ENCODE measurements at regions not wholly inside any gene's neighbourhood (a gene's known extent, or its start where the extent isn't known, plus 50 kb on each side); places are given as distances from the start of the nearest gene placed in this dataset.
"Not testable (repeated sequence)": the region's sequence is repeated elsewhere in the genome, so short reads cannot be mapped to it uniquely, and the experiment has no call there.

- no peak for TF ChIP-seq CTCF (IDR thresholded peaks at IDR 0.05)
- Histone ChIP-seq H3K27me3 (no peaks in the 10 kb centered on the region), H3K9me3 (peaks cover under 1 to 3% of the 10 kb centered on the region in 2 donors), H3K36me3 (no peaks in the 10 kb centered on the region), H3K4me1 (no peaks in the 10 kb centered on the region), H3K4me3 (no peak overlapping the region), H3K27ac (no peak overlapping the region)
- no peak for DNase-seq (ENCODE audit: low spot score)
These were observed 245.0 kb downstream of the ADCYAP1 start for GRCh38 chr18:1149709-1150108.

- no peak for TF ChIP-seq CTCF (IDR thresholded peaks at IDR 0.05)
- H3K27me3 ChIP-seq, result no peaks in the 10 kb centered on the region
- no peaks in the 10 kb centered on the region for H3K36me3 ChIP-seq
- H3K4me3 ChIP-seq, result no peak overlapping the region
- DNase-seq (ENCODE audit: low spot score), result no peak
- H3K27ac ChIP-seq, result no peak overlapping the region
- H3K4me1 ChIP-seq, result no peaks in the 10 kb centered on the region
- no peaks in the 10 kb centered on the region for H3K9me3 ChIP-seq
These were observed 245.7 kb downstream of the ADCYAP1 start for GRCh38 chr18:1150344-1150743.

- not testable (repeated sequence) for H3K9me3 ChIP-seq; H3K27ac ChIP-seq; DNase-seq (ENCODE audit: low spot score); H3K4me1 ChIP-seq; H3K27me3 ChIP-seq; H3K4me3 ChIP-seq; H3K36me3 ChIP-seq
These were observed 248.3 kb downstream of the ADCYAP1 start for GRCh38 chr18:1152958-1153357.

- H3K27me3 ChIP-seq, result no peaks in the 10 kb centered on the region
- TF ChIP-seq CTCF (IDR thresholded peaks at IDR 0.05), result no peak
- no peaks in the 10 kb centered on the region for H3K36me3 ChIP-seq
- DNase-seq (ENCODE audit: low spot score), result no peak
- no peaks in the 10 kb centered on the region for H3K4me1 ChIP-seq
- H3K4me3 ChIP-seq, result no peak overlapping the region
- H3K27ac ChIP-seq, result no peak overlapping the region
- peaks cover 0 to 29% of the 10 kb centered on the region in 2 donors for H3K9me3 ChIP-seq
These were observed 268.9 kb downstream of the ADCYAP1 start for GRCh38 chr18:1173593-1173992.

GRCh38 chr18:1177232-1177631, 272.6 kb downstream of the ADCYAP1 start:
- no peaks in the 10 kb centered on the region for H3K4me1 ChIP-seq
- peaks cover 0 to 29% of the 10 kb centered on the region in 2 donors for H3K9me3 ChIP-seq
- H3K27me3 ChIP-seq, result no peaks in the 10 kb centered on the region
- no peak overlapping the region for H3K27ac ChIP-seq
- DNase-seq (ENCODE audit: low spot score), result no peak
- H3K4me3 ChIP-seq, result no peak overlapping the region
- H3K36me3 ChIP-seq, result no peaks in the 10 kb centered on the region
- TF ChIP-seq CTCF (IDR thresholded peaks at IDR 0.05), result no peak

GRCh38 chr18:1191341-1191740, 286.7 kb downstream of the ADCYAP1 start:
- peaks cover 0 to 12% of the 10 kb centered on the region in 2 donors for H3K9me3 ChIP-seq
- H3K36me3 ChIP-seq, result no peaks in the 10 kb centered on the region
- H3K4me1 ChIP-seq, result no peaks in the 10 kb centered on the region
- H3K4me3 ChIP-seq, result no peak overlapping the region
- TF ChIP-seq CTCF (IDR thresholded peaks at IDR 0.05), result no peak
- H3K27me3 ChIP-seq, result no peaks in the 10 kb centered on the region
- no peak overlapping the region for H3K27ac ChIP-seq
- DNase-seq (ENCODE audit: low spot score), result no peak
